Adrenal gland (tissue), 9 donors: ENCODE measurements at regions not wholly inside any gene's neighbourhood (a gene's known extent, or its start where the extent isn't known, plus 50 kb on each side); places are given as distances from the start of the nearest gene placed in this dataset.

Experiments used
- DNase-seq, 7 donors: peaks; one replicate each; pipeline ENCODE4 v3.0.0-alpha.2; 2019 to 2020
- H3K27ac ChIP-seq, 5 donors: fragments of 200-600 bp; sonication (generic) in 4 of 5; 1 replicate in 3 of 5; 2 replicates in 2 of 5; pipeline versions ENCODE4 v1.5.1 to v1.8.0; 2016 to 2020; ENCODE audit warnings: mild to moderate bottlenecking in 1 of 5
- H3K27me3 ChIP-seq: fragments of 200-600 bp; 2 replicates; pipeline ENCODE4 v1.8.0; 2021
- H3K36me3 ChIP-seq, 2 donors: fragments of 200-600 bp; replicated peaks in 1 of 2; 1 replicate in 1 of 2; 2 replicates in 1 of 2; pipeline versions ENCODE4 v1.5.1 to v1.8.0; 2018 to 2022
- H3K4me1 ChIP-seq, 2 donors: fragments of 200-600 bp; replicated peaks in 1 of 2; 1 replicate in 1 of 2; 2 replicates in 1 of 2; pipeline versions ENCODE4 v1.5.1 to v1.8.0; 2018 to 2021
- H3K4me3 ChIP-seq, 4 donors: fragments of 200-600 bp; sonication (generic) in 3 of 4; one replicate each; pipeline ENCODE4 v1.5.1; 2016 to 2018
- H3K9me3 ChIP-seq, 3 donors: fragments of 200-600 bp; sonication (generic) in 1 of 3; replicated peaks in 1 of 3; 1 replicate in 2 of 3; 2 replicates in 1 of 3; pipeline versions ENCODE4 v1.5.1 to v1.8.0; 2016 to 2021
- CTCF ChIP-seq, 6 experiments: fragments of 450-650 bp in 4 of 6; fragments of 200-600 bp in 2 of 6; sonication (generic) in 1 of 6; IDR thresholded peaks; 1 replicate in 5 of 6; 2 replicates in 1 of 6; pipeline versions ENCODE4 v1.5.1 to v1.8.0; 2016 to 2021; ENCODE audit warnings: antibody characterized with exemption in 6 of 6, mild to moderate bottlenecking in 2 of 6, moderate library complexity in 1 of 6
- POLR2A ChIP-seq, 2 donors: fragments of 450-650 bp; IDR thresholded peaks; one replicate each; pipeline ENCODE4 v1.6.1; 2017; ENCODE audit warnings: antibody characterized with exemption in 2 of 2, mild to moderate bottlenecking in 2 of 2, moderate library complexity in 1 of 2
- WGBS, 4 donors: extraction: QIAGEN DNeasy Blood & Tissue Kit in 2 of 4; methylation state at CpG; one replicate each; pipeline versions ENCODE4 v1.1.5 to v1.1.7; 2013 to 2017; 5-methylcytosine and 5-hydroxymethylcytosine counted together
- intact Hi-C, 2 donors: fragments of 100-400 bp; cut with DNase I; formaldehyde crosslinking; loops; one replicate each; pipeline versions ENCODE4 v1.14.1 to v1.15.0; 2022 to 2023
- donor health status: healthy with polysubstance abuse.
- donor health status: Bipolar disorder and iron deficiency.
- donor health status: DM: yes; HTN: yes; CAD: no.
- donor health status: DM: no; HTN: no; CAD: no.
- donor health status: DM: no; HTN: no; CAD: no.

- intact Hi-C loops = no loop called here
- Histone ChIP-seq H3K9me3 (no peaks in the 10 kb centered on the region), H3K4me3 (no peak overlapping the region), H3K27me3 (no peaks in the 10 kb centered on the region), H3K27ac (no peak overlapping the region), H3K4me1 (peaks cover 0 to 7% of the 10 kb centered on the region in 2 donors), H3K36me3 (no peaks in the 10 kb centered on the region)
- no peak for DNase-seq
- WGBS, 4 donors = 37 to 49% (median 42%) methylated on average over 5 of the region's 5 CpGs
- TF ChIP-seq POLR2A (IDR thresholded peaks at IDR 0.05) (no peak), CTCF (IDR thresholded peaks at IDR 0.05) (no peak)
Measured at GRCh38 chr16:64864232-64864809, 257.5 kb downstream of the CDH11 start.

- H3K4me3 ChIP-seq = no peak overlapping the region
- no peak overlapping the region for H3K27ac ChIP-seq
- WGBS, 4 donors = 69 to 83% (median 80%) methylated on average over 1 of the region's 1 CpG
- no peaks in the 10 kb centered on the region for H3K27me3 ChIP-seq
- no peaks in the 10 kb centered on the region for H3K36me3 ChIP-seq
- TF ChIP-seq CTCF (IDR thresholded peaks at IDR 0.05) = no peak
- no peak for TF ChIP-seq POLR2A (IDR thresholded peaks at IDR 0.05)
- intact Hi-C loops = no loop called here
- H3K4me1 ChIP-seq = no peaks in the 10 kb centered on the region
- H3K9me3 ChIP-seq = no peaks in the 10 kb centered on the region
- no peak for DNase-seq
Measured at GRCh38 chr16:64858076-64858475, 263.8 kb downstream of the CDH11 start.

- TF ChIP-seq POLR2A (IDR thresholded peaks at IDR 0.05) (no peak), CTCF (IDR thresholded peaks at IDR 0.05) (no peak)
- WGBS, 4 donors = 63 to 69% (median 66%) methylated on average over 2 of the region's 2 CpGs
Measured at GRCh38 chr16:64857411-64857810, 264.5 kb downstream of the CDH11 start.

GRCh38 chr16:64853551-64853950 is 268.3 kb downstream of the CDH11 start:
- Histone ChIP-seq H3K27ac (no peak overlapping the region), H3K4me1 (no peaks in the 10 kb centered on the region), H3K4me3 (no peak overlapping the region), H3K9me3 (peaks cover 0 to 6% (median 0%) of the 10 kb centered on the region in 3 donors), H3K36me3 (no peaks in the 10 kb centered on the region), H3K27me3 (no peaks in the 10 kb centered on the region)
- intact Hi-C loops = no loop called here
- 80 to 90% (median 85%) methylated on average over 2 of the region's 2 CpGs for whole genome bisulfite sequencing, 4 donors
- DNase-seq = no peak
- TF ChIP-seq POLR2A (IDR thresholded peaks at IDR 0.05) = no peak
- no peak for TF ChIP-seq CTCF (IDR thresholded peaks at IDR 0.05)

More at GRCh38 chr16:64857411-64857810, 264.5 kb downstream of the CDH11 start:
- Histone ChIP-seq H3K27ac (no peak overlapping the region), H3K9me3 (peaks cover 0 to 6% (median 0%) of the 10 kb centered on the region in 3 donors), H3K4me3 (no peak overlapping the region), H3K27me3 (no peaks in the 10 kb centered on the region), H3K4me1 (no peaks in the 10 kb centered on the region), H3K36me3 (no peaks in the 10 kb centered on the region)
- intact Hi-C loops = no loop called here
- no peak for DNase-seq
